LNCAP (cell line): ENCODE measurements at regions not wholly inside any gene's neighbourhood (a gene's known extent, or its start where the extent isn't known, plus 50 kb on each side); places are given as distances from the start of the nearest gene placed in this dataset.

Experiments used
- CTCF ChIP-seq: fragments of 450-650 bp; IDR thresholded peaks from 2 replicates; pipeline ENCODE4 v1.5.1; 2017; ENCODE audit warnings: mild to moderate bottlenecking

- TF ChIP-seq CTCF, result no peak
These were observed 89.3 kb upstream of the HNF1B start for GRCh38 chr17:37834168-37834567.

GRCh38 chr17:37833237-37833859 is 88.5 kb upstream of the HNF1B start:
- TF ChIP-seq CTCF, result no peak

- no peak for TF ChIP-seq CTCF
These were observed 87.1 kb upstream of the HNF1B start for GRCh38 chr17:37831986-37832385.

- no peak for TF ChIP-seq CTCF
These were observed 86.6 kb upstream of the HNF1B start for GRCh38 chr17:37831492-37831891.

GRCh38 chr17:37830151-37830993 is 85.5 kb upstream of the HNF1B start:
- no peak for TF ChIP-seq CTCF

GRCh38 chr17:37829592-37830123 is 84.8 kb upstream of the HNF1B start:
- TF ChIP-seq CTCF, result no peak

- TF ChIP-seq CTCF, result no peak
These were observed 83.8 kb upstream of the HNF1B start for GRCh38 chr17:37828651-37829124.
